ENCODE measurements at regions not wholly inside any gene's neighbourhood (a gene's known extent, or its start where the extent isn't known, plus 50 kb on each side); places are given as distances from the start of the nearest gene placed in this dataset.

- no peak overlapping the region for H3K4me3 ChIP-seq (replicated peaks; ENCODE audit: low read depth, low read length)
- DNase-seq (ENCODE audit: extremely low read depth, low read depth), result no peak
- TF ChIP-seq CTCF (IDR thresholded peaks at IDR 0.05; ENCODE audit: low read depth, low read length, missing control alignments), result no peak
These were observed 271.7 kb upstream of the C1orf174 start for GRCh38 chr1:4171480-4172450.

- DNase-seq (ENCODE audit: extremely low read depth, low read depth), result no peak
- H3K4me3 ChIP-seq (replicated peaks; ENCODE audit: low read depth, low read length), result no peak overlapping the region
- TF ChIP-seq CTCF (IDR thresholded peaks at IDR 0.05; ENCODE audit: low read depth, low read length, missing control alignments), result no peak
These were observed 272.9 kb upstream of the C1orf174 start for GRCh38 chr1:4172644-4173599.

GRCh38 chr1:4173731-4174130, 273.7 kb upstream of the C1orf174 start:
- no peak for DNase-seq (ENCODE audit: extremely low read depth, low read depth)
- TF ChIP-seq CTCF (IDR thresholded peaks at IDR 0.05; ENCODE audit: low read depth, low read length, missing control alignments), result no peak
- no peak overlapping the region for H3K4me3 ChIP-seq (replicated peaks; ENCODE audit: low read depth, low read length)

- H3K4me3 ChIP-seq (replicated peaks; ENCODE audit: low read depth, low read length), result no peak overlapping the region
These were observed 274.5 kb upstream of the C1orf174 start for GRCh38 chr1:4174291-4175200.

GRCh38 chr1:4175566-4176405, 275.7 kb upstream of the C1orf174 start:
- no peak overlapping the region for H3K4me3 ChIP-seq (replicated peaks; ENCODE audit: low read depth, low read length)
- DNase-seq (ENCODE audit: extremely low read depth, low read depth), result no peak
- no peak for TF ChIP-seq CTCF (IDR thresholded peaks at IDR 0.05; ENCODE audit: low read depth, low read length, missing control alignments)

More at GRCh38 chr1:4174291-4175200, 274.5 kb upstream of the C1orf174 start:
- DNase-seq (ENCODE audit: extremely low read depth, low read depth), result no peak
- no peak for TF ChIP-seq CTCF (IDR thresholded peaks at IDR 0.05; ENCODE audit: low read depth, low read length, missing control alignments)

Measured in HFF-Myc (cell line).